H1 (cell line): ENCODE measurements at regions not wholly inside any gene's neighbourhood (a gene's known extent, or its start where the extent isn't known, plus 50 kb on each side); places are given as distances from the start of the nearest gene placed in this dataset.

Experiments used
- CTCF ChIA-PET: fragments of 300-600 bp; sonication (Branson Sonifier 250); formaldehyde crosslinking; loops from one replicate; lab custom pipeline; 2021; ENCODE audit not compliant: partially characterized antibody; lab: Charles Lee
- POLR2A ChIA-PET: fragments of 300-600 bp; sonication (Branson Sonifier 250); formaldehyde crosslinking; loops from one replicate; lab custom pipeline; 2021; ENCODE audit warnings: inconsistent platforms; ENCODE audit not compliant: partially characterized antibody; lab: Charles Lee
- DNase-seq, 2 experiments: peaks; one replicate each; pipeline versions ENCODE4 v3.0.0 to v3.0.0-alpha.2; 2010 to 2022; ENCODE audit warnings: low spot score in 2 of 2, low read depth in 1 of 2, mixed read lengths in 1 of 2
- FAIRE-seq: peaks from 2 replicates; lab custom pipeline; 2011; peaks lifted over from hg19 to GRCh38; lab: Jason Lieb, UNC
- H2AFZ ChIP-seq: 2 replicates; pipeline ENCODE4 v1.8.1; 2012; ENCODE audit warnings: low read length, inconsistent platforms
- H2AK5ac ChIP-seq: 2 replicates; pipeline ENCODE4 v1.6.1; 2013; ENCODE audit warnings: low read depth, low read length
- H2BK120ac ChIP-seq: replicated peaks from 2 replicates; pipeline ENCODE3; 2013; ENCODE audit warnings: low read depth, low read length, inconsistent platforms
- H2BK12ac ChIP-seq: 2 replicates; pipeline ENCODE4 v1.6.1; 2013; ENCODE audit warnings: low read depth, low read length
- H2BK15ac ChIP-seq: 2 replicates; pipeline ENCODE4 v1.6.1; 2013; ENCODE audit warnings: low read length
- H2BK20ac ChIP-seq: 2 replicates; pipeline ENCODE4 v1.6.1; 2013; ENCODE audit warnings: low read length
- H2BK5ac ChIP-seq: 2 replicates; pipeline ENCODE4 v1.6.1; 2013; ENCODE audit warnings: low read depth, low read length
- H3K14ac ChIP-seq: 2 replicates; pipeline ENCODE4 v1.6.1; 2013; ENCODE audit warnings: inconsistent platforms; ENCODE audit not compliant: insufficient read length
- H3K18ac ChIP-seq: 2 replicates; pipeline ENCODE4 v1.6.1; 2013; ENCODE audit warnings: low read length; ENCODE audit errors: extremely low read depth
- H3K23ac ChIP-seq: 2 replicates; pipeline ENCODE4 v1.6.1; 2013; ENCODE audit warnings: inconsistent platforms; ENCODE audit not compliant: insufficient read length
- H3K23me2 ChIP-seq: 2 replicates; pipeline ENCODE4 v1.6.1; 2013; ENCODE audit warnings: low read depth, low read length
- H3K27ac ChIP-seq: 2 replicates; pipeline ENCODE4 v1.6.1; 2011; ENCODE audit warnings: low read depth, low read length, inconsistent platforms
- H3K27me3 ChIP-seq, 4 experiments: replicated peaks in 1 of 4; 1 replicate in 1 of 4; 2 replicates in 3 of 4; pipeline versions ENCODE4 v1.6.1 to v1.8.1; 2011 to 2013; ENCODE audit warnings: low read length in 3 of 4, mild to moderate bottlenecking in 3 of 4, inconsistent platforms in 2 of 4, mixed read lengths in 2 of 4, moderate library complexity in 1 of 4; ENCODE audit not compliant: control insufficient read depth in 3 of 4, insufficient read depth in 3 of 4; ENCODE audit errors: extremely low read depth in 1 of 4
- H3K36me3 ChIP-seq, 4 experiments: 2 replicates each; pipeline versions ENCODE4 v1.6.1 to v1.8.1; 2011 to 2013; ENCODE audit warnings: mild to moderate bottlenecking in 4 of 4, low read length in 3 of 4, moderate library complexity in 2 of 4, control low read depth in 1 of 4, inconsistent platforms in 1 of 4; ENCODE audit not compliant: insufficient read depth in 4 of 4, control insufficient read depth in 2 of 4
- H3K4ac ChIP-seq: replicated peaks from 2 replicates; pipeline ENCODE3; 2013; ENCODE audit warnings: low read length, low read depth, mixed read lengths, inconsistent platforms; ENCODE audit not compliant: insufficient read length
- H3K4me1 ChIP-seq, 4 experiments: replicated peaks in 1 of 4; 1 replicate in 1 of 4; 2 replicates in 3 of 4; pipeline versions ENCODE4 v1.6.1 to v1.8.1; 2011 to 2013; ENCODE audit warnings: low read length in 3 of 4, inconsistent platforms in 2 of 4, mixed read lengths in 1 of 4; ENCODE audit not compliant: insufficient read depth in 4 of 4, control insufficient read depth in 3 of 4
- H3K4me2 ChIP-seq, 2 experiments: 2 replicates each; pipeline versions ENCODE4 v1.6.1 to v1.8.1; 2011 to 2013; ENCODE audit warnings: low read depth in 2 of 2, low read length in 2 of 2, control low read depth in 1 of 2, inconsistent platforms in 1 of 2, mild to moderate bottlenecking in 1 of 2; ENCODE audit not compliant: insufficient read depth in 1 of 2
- H3K4me3 ChIP-seq, 4 experiments: fragments of 200-600, 300-600 bp in 1 of 4; sonication (generic), shearing (Covaris generic), sonication (Bioruptor Twin) in 1 of 4; 2 replicates each; pipeline versions ENCODE4 v1.5.1 to v1.8.1; 2011 to 2016; ENCODE audit warnings: low read length in 4 of 4, low read depth in 3 of 4, control low read depth in 2 of 4, inconsistent platforms in 2 of 4, mild to moderate bottlenecking in 2 of 4, mixed read lengths in 1 of 4, moderate library complexity in 1 of 4; ENCODE audit not compliant: insufficient read depth in 2 of 4; ENCODE audit errors: extremely low read depth in 1 of 4
- H3K56ac ChIP-seq: replicated peaks from 2 replicates; pipeline ENCODE3; 2013; ENCODE audit warnings: low read depth, mild to moderate bottlenecking, mixed read lengths, low read length, inconsistent platforms; ENCODE audit not compliant: insufficient read length
- H3K79me1 ChIP-seq: 2 replicates; pipeline ENCODE4 v1.6.1; 2013; ENCODE audit warnings: low read depth, low read length, control low read depth
- H3K79me2 ChIP-seq, 2 experiments: 2 replicates each; pipeline versions ENCODE4 v1.6.1 to v1.8.1; 2012 to 2013; ENCODE audit warnings: low read length in 2 of 2, mild to moderate bottlenecking in 2 of 2, inconsistent platforms in 1 of 2; ENCODE audit not compliant: insufficient read depth in 2 of 2, control insufficient read depth in 1 of 2
- H3K9ac ChIP-seq, 4 experiments: replicated peaks in 1 of 4; 1 replicate in 1 of 4; 2 replicates in 3 of 4; pipeline versions ENCODE4 v1.6.1 to v1.8.1; 2011 to 2013; ENCODE audit warnings: low read depth in 3 of 4, low read length in 3 of 4, control low read depth in 2 of 4, mild to moderate bottlenecking in 2 of 4, moderate library complexity in 2 of 4, inconsistent platforms in 1 of 4; ENCODE audit errors: extremely low read depth in 1 of 4
- H3K9me3 ChIP-seq, 2 experiments: 2 replicates each; pipeline versions ENCODE4 v1.6.1 to v1.8.1; 2012 to 2013; ENCODE audit warnings: mild to moderate bottlenecking in 2 of 2, moderate library complexity in 2 of 2, control low read depth in 1 of 2, inconsistent platforms in 1 of 2, low read depth in 1 of 2, low read length in 1 of 2, mixed read lengths in 1 of 2; ENCODE audit not compliant: insufficient read depth in 2 of 2
- H4K20me1 ChIP-seq, 2 experiments: replicated peaks in 1 of 2; 2 replicates each; pipeline versions ENCODE3 to v1.8.1; 2011 to 2013; ENCODE audit warnings: inconsistent platforms in 2 of 2, low read length in 2 of 2, mild to moderate bottlenecking in 1 of 2; ENCODE audit not compliant: insufficient read depth in 2 of 2, control insufficient read depth in 1 of 2
- H4K5ac ChIP-seq: 2 replicates; pipeline ENCODE4 v1.6.1; 2013; ENCODE audit warnings: low read length, low read depth, mixed read lengths, inconsistent platforms; ENCODE audit not compliant: insufficient read length
- H4K8ac ChIP-seq: 2 replicates; pipeline ENCODE4 v1.8.0; 2013; ENCODE audit warnings: mild to moderate bottlenecking, moderate library complexity, low read length, inconsistent platforms; ENCODE audit not compliant: insufficient read depth; ENCODE audit errors: extremely low read depth
- H4K91ac ChIP-seq: replicated peaks from 2 replicates; pipeline ENCODE3; 2013; ENCODE audit warnings: low read length, mixed read lengths, inconsistent platforms; ENCODE audit not compliant: insufficient read length
- CBX5 ChIP-seq: fragments of 300-800, 300-1000 bp; sonication (generic); IDR thresholded peaks from 2 replicates; pipeline ENCODE4 v1.7.1; 2016; ENCODE audit warnings: antibody characterized with exemption, low read length, low read depth
- CHD1 ChIP-seq: IDR thresholded peaks from 2 replicates; pipeline ENCODE4 v1.6.1; 2012; ENCODE audit warnings: low read depth, low read length, improper control_type of control experiment
- CTBP2 ChIP-seq: IDR thresholded peaks from 2 replicates; pipeline ENCODE4 v1.7.0; 2011; ENCODE audit warnings: borderline replicate concordance, mild to moderate bottlenecking, moderate library complexity, mixed read lengths, low read length; ENCODE audit not compliant: insufficient read depth, insufficient read length
- FOSL1 ChIP-seq: IDR thresholded peaks from 2 replicates; pipeline ENCODE4 v1.6.1; 2011; ENCODE audit warnings: mild to moderate bottlenecking, low read depth, low read length, moderate library complexity; ENCODE audit not compliant: insufficient read depth
- HDAC2 ChIP-seq, 2 experiments: fragments of 300-600 bp in 1 of 2; sonication (generic) in 1 of 2; IDR thresholded peaks; 2 replicates each; pipeline ENCODE4 v1.6.1; 2011 to 2012; ENCODE audit warnings: low read depth in 2 of 2, low read length in 2 of 2, mild to moderate bottlenecking in 2 of 2, moderate library complexity in 2 of 2, borderline replicate concordance in 1 of 2, inconsistent platforms in 1 of 2
- JUN ChIP-seq: IDR thresholded peaks from 2 replicates; pipeline ENCODE4 v1.6.1; 2011; ENCODE audit warnings: low read depth, mild to moderate bottlenecking, improper control_type of control experiment, low read length
- MAFK ChIP-seq: IDR thresholded peaks from 2 replicates; pipeline ENCODE4 v1.6.1; 2012; ENCODE audit warnings: low read depth, mild to moderate bottlenecking, improper control_type of control experiment, low read length
- RBBP5 ChIP-seq: IDR thresholded peaks from 2 replicates; pipeline ENCODE4 v1.7.1; 2012; ENCODE audit warnings: low read depth, mild to moderate bottlenecking, inconsistent platforms, low read length, moderate library complexity, borderline replicate concordance
- SIN3A ChIP-seq, 2 experiments: IDR thresholded peaks in 1 of 2; conservative IDR thresholded peaks in 1 of 2; 2 replicates each; pipeline ENCODE4 v1.6.1; 2011 to 2012; ENCODE audit warnings: low read length in 2 of 2, improper control_type of control experiment in 1 of 2, low read depth in 1 of 2, mild to moderate bottlenecking in 1 of 2
- SP2 ChIP-seq: IDR thresholded peaks from 2 replicates; pipeline ENCODE4 v1.6.1; 2012; ENCODE audit warnings: mild to moderate bottlenecking, low read length, inconsistent platforms
- TAF7 ChIP-seq: optimal IDR thresholded peaks from 2 replicates; pipeline ENCODE3; 2011; ENCODE audit warnings: low read depth, mild to moderate bottlenecking, inconsistent platforms, low read length, moderate library complexity, borderline replicate concordance
- USF2 ChIP-seq: IDR thresholded peaks from 2 replicates; pipeline ENCODE4 v1.6.1; 2011; ENCODE audit warnings: low read length, improper control_type of control experiment
- WGBS, 2 experiments: shearing (Covaris generic) in 1 of 2; methylation state at CpG; one replicate each; pipeline versions ENCODE4 v1.1.6 to v1.1.7; 2013 to 2015; ENCODE audit warnings: low lambda C conversion rate in 2 of 2, mixed read lengths in 2 of 2, inconsistent platforms in 1 of 2, low coverage in 1 of 2, missing lambda C conversion rate in 1 of 2; ENCODE audit not compliant: insufficient replicate concordance in 2 of 2, insufficient coverage in 1 of 2, insufficient read length in 1 of 2; ENCODE audit errors: extremely low coverage in 1 of 2, missing lambda C conversion rate in 1 of 2; 5-methylcytosine and 5-hydroxymethylcytosine counted together

- no peaks in the 10 kb centered on the region for H3K23me2 ChIP-seq
- no peak overlapping the region for H3K14ac ChIP-seq
- H2AFZ ChIP-seq: no peak overlapping the region
- H4K5ac ChIP-seq: no peak overlapping the region
- no peak overlapping the region for H4K8ac ChIP-seq
- no peaks in the 10 kb centered on the region for H3K4me1 ChIP-seq
- ChIA-PET POLR2A (no interaction called here), CTCF (no interaction called here)
- no peak overlapping the region for H3K23ac ChIP-seq
- no peak overlapping the region for H2BK12ac ChIP-seq
- no peak overlapping the region for H2BK15ac ChIP-seq
- peaks cover 45 to 74% of the 10 kb centered on the region in 2 experiments for H3K9me3 ChIP-seq
- no peak overlapping the region for H3K27ac ChIP-seq
- no peaks in the 10 kb centered on the region for H3K79me2 ChIP-seq
- no peak overlapping the region for H3K4ac ChIP-seq
- H3K4me2 ChIP-seq: no peak overlapping the region
- no peak overlapping the region for H3K4me3 ChIP-seq
- H3K18ac ChIP-seq: no peak overlapping the region
- no peaks in the 10 kb centered on the region for H3K79me1 ChIP-seq
- H3K9ac ChIP-seq: no peak overlapping the region
- WGBS, 2 experiments: 91% methylated on average over 12 of the region's 12 CpGs; no CpG with 5 or more reads in 1 of the 2 experiments
- no peaks in the 10 kb centered on the region for H3K27me3 ChIP-seq
- no peak for TF ChIP-seq HDAC2 (IDR thresholded peaks at IDR 0.05; ENCODE audit: borderline replicate concordance in 1 of 2, low read depth in 2 of 2, low read length in 2 of 2)
- TF ChIP-seq CHD1: no peak
- no peak for TF ChIP-seq RBBP5
- TF ChIP-seq TAF7: no peak
- TF ChIP-seq MAFK: no peak
- TF ChIP-seq CTBP2: no peak
- no peak for TF ChIP-seq USF2
- TF ChIP-seq SIN3A (conservative IDR thresholded peaks at IDR 0.05 in 1 of 2, IDR thresholded peaks at IDR 0.05 in 1 of 2; ENCODE audit: low read depth in 1 of 2, low read length in 2 of 2): no peak
- TF ChIP-seq CBX5: no peak
- TF ChIP-seq JUN: no peak
- no peak for TF ChIP-seq FOSL1
- TF ChIP-seq SP2: no peak
- FAIRE-seq (no peak), DNase-seq (no peak)
- H4K91ac ChIP-seq: no peak overlapping the region
- H4K20me1 ChIP-seq: no peaks in the 10 kb centered on the region
- no peak overlapping the region for H3K56ac ChIP-seq
- H2AK5ac ChIP-seq: no peak overlapping the region
- no peak overlapping the region for H2BK20ac ChIP-seq
- no peak overlapping the region for H2BK5ac ChIP-seq
- H2BK120ac ChIP-seq: no peak overlapping the region
- no peaks in the 10 kb centered on the region; a peak in 1 of 8 replicates for H3K36me3 ChIP-seq
Observed at GRCh38 chr10:130263289-130263688, 127.1 kb downstream of the GLRX3 start.
